Fibroblast of the conjunctiva (primary cell): ENCODE measurements at regions not wholly inside any gene's neighbourhood (a gene's known extent, or its start where the extent isn't known, plus 50 kb on each side); places are given as distances from the start of the nearest gene placed in this dataset.
A peak's percentile ranks its signal among the peaks of the same experiment; 100 is the strongest.
"Not testable (repeated sequence)": the region's sequence is repeated elsewhere in the genome, so short reads cannot be mapped to it uniquely, and the experiment has no call there.

Experiments
- DNase-seq: peaks from one replicate; pipeline ENCODE4 v3.0.0-alpha.2; 2010; ENCODE audit warnings: low read depth

DNA sequence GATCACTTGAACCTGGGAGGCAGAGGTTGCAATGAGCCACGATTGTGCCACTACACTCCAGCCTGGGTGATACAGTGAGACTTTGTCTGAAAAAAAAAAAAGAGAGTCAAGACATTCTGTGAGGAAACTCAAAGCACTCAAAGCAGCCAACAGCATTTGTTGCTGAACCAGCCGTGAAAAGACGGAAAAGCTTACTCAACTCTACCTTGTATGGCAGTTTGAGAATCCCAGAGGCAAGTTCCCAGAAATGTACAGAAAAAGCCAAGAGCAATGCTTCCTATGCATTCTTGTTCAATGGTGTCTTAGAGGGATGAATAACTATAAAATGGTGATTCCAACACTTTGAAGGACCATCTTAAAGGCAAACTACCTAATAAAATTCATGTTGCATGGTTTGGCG, 170.2 kb downstream of the HSD17B3 start:
- DNase-seq = no peak

DNA sequence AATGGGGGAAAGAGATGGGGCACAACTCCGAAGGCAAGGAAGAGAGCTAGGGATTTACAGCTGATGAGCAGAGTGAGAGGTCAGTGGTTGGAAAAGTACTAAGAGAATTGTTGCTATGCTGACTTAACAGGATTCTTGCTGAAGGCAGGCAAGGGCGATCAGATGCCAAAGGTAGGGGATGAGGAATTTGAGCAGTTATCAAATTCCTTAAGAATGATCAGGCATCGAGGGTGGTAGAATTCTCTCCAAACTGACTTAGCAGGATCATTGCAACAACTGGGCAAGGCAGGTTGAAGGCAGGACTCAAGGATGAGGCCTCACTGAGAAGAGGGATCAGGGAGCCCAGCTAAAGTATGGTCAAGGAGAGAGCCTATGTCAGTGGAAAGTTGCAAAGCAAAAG, 171.0 kb downstream of the HSD17B3 start:
- no peak for DNase-seq

DNA sequence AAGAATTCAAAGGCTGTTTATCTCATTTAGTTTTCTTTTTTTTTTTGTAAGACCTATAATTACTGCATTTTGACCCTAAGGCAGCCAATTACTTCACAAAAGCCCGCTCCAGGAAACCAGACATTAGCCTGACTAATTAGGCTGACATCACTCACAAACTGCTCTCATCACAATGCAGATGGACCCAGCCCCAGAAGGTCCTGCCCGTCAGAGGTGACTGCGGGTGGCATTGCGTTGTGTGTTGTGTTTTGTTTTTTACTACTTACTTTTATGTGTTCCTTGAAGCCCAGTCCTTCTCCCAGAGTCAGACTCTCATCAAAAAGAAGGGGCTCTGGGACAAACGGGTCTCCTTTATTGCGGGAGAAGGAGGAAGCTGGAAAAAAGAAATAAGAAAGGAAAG, 172.2 kb downstream of the HSD17B3 start:
- no peak for DNase-seq

DNA sequence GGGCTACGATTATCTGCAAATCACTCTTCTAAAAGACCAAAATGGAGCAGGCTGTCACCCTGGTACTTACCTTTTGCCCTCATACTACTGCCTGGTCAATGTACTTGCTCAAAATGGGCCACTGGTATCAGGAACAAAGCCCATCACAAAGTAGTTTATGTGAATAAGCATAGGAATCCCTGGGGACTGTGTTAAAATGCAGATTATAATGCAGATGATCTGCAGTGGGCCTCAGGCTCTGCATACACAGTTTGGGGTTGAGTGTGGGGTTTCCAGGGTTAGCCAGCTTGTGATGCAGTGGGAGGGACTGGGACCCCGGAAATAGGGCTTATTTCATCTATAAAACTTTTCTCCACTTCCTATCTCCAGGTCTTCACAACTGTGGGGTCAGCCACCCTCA, 173.1 kb downstream of the HSD17B3 start:
- no peak for DNase-seq

DNA sequence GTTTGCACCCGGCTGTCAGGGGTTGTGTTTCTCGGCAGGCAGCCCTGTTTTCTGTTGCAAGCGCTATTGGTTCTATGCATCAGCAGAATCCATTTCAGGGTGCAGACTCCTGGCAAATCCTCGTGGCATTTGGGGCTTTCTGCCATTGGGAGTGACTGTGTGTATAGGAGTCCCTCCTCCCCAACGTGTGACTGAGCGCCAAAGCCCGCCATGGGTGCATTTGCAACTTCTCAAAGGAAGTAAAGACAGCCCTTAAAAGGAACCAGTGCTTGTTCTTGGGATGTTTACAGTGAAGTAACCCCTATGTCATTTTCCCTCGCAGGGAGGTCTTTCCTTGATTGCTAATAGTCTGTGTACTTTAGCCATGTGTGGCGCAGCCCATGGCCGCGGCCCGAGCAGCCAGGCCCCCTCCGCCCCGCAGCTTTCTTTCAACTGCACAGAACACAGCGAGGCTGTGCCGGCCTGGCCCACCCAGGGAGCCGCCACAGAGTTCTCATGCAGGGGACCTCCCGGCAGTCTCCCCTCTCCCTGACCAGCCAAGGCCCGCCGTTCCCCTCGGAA, 175.6 kb downstream of the HSD17B3 start:
- DNase-seq = no peak

DNA sequence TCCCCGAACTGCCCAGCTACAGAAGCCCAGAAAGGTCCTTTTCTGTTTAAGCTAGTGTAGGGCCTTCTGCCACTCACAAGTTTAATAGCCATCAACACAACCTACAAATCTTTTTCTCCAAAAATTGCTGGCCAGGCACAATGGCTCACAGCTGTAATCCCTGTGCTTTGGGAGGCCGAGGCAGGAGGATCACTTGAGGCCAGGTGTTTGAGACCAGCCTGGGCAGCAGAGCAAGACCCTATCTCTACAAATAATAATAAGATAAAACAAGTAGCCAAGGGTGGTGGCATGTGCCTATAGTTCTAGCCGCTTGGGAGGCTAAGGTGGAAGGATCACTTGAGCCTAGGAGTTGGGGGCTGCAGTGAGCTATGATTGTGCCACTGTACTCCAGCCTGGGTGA, 176.4 kb downstream of the HSD17B3 start:
- DNase-seq = no peak

DNA sequence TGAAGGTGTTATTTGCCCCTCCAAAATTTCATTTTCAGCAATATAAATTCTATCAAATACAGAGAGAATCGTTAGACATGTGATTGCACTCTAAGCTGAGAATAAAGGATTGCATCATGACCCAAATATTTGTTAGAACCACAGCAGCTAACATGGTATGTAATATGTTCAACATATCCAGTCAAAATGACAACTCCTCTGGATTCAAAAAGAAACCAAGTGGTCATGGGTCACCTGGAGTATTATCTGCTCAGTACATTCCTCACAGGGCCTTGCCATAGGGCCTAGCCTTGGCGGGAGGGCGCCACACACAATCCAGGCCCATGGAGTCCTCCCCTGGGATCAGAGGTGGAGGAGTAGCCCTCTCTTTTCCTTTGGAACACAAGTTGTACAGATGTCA, 179.2 kb downstream of the HSD17B3 start:
- DNase-seq = peak; percentile 54

DNA sequence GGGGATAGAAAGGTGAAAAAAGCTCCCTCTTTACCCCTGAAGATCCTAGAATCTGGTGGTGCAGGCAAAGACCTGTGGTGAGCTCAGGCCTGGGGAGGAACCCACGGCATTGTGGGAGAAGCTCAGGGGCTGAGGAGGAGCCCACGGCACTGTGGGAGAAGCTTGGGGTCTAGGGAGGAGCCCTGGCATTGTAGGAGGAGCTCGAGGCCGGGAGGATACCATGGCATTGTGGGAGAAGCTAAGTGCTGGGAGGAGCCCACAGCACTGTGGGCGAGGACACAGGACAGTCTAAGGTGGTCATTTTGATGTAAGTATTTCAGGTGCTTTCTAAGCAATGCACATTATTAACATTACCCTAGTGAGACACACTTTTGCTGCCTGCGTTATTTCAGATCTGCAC, 179.7 kb downstream of the HSD17B3 start:
- DNase-seq = no peak

DNA sequence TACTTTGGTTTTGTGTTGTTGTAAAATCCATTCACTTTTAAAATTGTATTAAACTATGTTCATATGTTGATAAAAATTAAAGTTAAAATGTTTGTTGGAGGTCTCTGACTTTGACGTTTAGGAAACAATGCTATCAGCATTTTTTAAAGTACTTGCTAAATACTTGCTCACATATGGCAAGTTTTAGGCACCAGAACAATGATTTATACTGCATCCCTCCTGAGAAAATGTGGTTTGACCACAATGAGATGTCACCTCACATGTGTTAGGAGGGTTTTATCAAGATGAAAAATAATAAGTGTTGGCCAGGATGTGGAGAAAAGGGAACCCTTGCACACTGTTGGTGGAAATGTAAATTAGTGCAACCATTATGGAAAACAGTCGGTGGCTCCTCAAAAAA, 180.8 kb downstream of the HSD17B3 start:
- no peak for DNase-seq

DNA sequence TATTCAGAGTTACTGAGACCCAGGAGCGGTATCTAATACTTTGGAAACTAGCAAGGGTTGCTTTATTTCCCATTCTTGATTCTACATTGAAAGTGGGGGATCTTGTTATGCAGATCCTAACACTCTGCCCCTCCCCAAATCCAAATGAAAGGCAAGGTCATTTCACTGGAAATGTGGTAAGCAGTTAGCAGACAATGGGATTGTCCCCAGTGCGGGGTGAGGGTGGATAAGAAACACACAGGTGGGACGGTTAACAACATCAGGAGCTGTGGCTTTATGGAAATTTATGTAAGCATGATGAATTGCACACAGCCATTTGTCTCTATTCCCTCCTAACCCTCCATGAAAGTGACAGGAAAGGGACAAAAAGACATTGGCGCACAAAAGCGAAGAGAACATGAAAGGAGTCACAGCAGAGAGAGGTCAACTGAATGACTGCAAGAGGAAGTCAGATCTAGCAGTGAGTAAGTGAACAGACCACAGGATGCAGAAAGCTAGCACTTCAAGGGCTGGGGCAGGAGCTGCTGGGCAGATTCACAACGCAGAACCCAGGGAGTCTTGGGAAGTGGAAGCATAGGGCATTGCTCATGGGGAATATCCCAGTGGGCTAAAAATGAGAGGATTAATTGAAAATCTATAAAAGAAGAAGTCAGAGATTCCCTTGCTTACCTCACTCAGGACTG, 184.4 kb downstream of the HSD17B3 start:
- no peak for DNase-seq

DNA sequence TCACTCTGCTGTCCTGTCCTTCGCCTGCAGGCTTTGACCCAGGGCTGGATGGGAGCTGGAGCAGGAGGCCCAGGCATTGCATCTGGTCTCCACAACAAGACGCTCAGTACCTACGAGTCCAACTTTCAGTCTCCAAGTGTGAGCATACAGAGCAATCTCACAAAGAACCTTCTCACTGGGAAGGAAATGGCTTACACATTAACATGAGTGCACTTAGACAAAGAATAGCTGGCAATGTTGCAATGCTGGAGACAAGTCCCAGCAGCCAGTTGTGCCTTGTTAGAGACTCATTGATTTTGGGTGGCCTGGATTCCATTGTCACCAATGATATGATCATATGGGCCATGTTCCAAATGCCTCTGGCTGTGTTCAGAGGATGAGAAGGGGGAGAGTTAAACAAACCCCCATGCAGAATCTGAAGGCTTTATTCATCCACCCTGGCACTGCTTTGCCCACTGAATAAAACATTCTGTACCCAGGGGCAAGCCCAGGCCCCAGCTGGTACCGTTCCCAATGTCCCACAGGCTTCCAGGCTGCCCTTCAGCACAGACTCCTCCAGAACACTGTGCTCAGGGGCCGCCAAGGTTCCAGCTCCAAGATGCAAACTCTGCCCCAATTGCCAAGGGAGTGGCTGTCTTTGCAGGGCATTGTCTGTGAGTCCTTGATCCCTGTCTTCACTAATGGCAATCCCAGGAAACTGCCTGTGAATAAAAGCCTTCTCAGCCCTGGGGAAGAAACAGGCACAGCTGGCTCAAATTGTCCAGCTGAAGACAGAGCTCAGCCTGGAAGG, 185.5 kb downstream of the HSD17B3 start:
- DNase-seq = no peak

DNA sequence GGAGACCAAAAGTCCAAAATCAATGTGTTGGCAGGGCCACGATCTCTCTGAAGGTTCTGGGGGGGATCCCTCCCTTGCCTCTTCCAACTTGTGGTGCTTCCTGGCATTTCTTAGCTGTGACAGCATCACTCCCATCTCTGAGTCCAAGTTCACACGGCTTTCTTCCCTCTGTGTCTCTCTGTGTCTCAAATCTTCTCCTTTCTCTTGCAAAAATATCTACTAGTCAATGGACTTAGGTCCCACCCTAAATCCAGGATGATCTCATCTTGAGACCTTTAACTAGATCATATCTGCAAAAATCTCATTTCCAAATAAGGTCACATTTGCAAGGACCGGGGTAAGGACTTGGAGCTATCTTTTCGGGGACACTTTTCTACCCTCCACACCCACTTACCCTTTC, 186.1 kb downstream of the HSD17B3 start:
- no peak for DNase-seq

DNA sequence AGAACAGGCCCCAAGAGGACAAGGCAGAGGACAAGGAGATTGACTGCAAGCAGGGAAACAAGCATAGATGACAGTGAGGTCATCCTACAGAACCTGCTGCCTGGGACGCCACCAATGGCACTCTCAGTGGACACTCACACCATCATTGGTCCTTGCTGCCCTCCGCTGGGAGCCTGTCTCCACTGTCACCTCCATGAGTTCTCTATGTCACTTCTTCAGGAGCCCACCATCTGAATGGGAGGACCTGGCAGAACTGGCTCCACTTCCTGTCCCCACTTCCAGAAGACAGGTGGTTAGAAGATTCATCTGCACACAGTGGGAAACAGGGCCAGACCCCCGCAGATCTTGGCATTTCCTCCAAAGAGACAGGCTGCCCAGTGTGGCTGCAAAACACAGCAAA, 188.9 kb downstream of the HSD17B3 start:
- DNase-seq = no peak

DNA sequence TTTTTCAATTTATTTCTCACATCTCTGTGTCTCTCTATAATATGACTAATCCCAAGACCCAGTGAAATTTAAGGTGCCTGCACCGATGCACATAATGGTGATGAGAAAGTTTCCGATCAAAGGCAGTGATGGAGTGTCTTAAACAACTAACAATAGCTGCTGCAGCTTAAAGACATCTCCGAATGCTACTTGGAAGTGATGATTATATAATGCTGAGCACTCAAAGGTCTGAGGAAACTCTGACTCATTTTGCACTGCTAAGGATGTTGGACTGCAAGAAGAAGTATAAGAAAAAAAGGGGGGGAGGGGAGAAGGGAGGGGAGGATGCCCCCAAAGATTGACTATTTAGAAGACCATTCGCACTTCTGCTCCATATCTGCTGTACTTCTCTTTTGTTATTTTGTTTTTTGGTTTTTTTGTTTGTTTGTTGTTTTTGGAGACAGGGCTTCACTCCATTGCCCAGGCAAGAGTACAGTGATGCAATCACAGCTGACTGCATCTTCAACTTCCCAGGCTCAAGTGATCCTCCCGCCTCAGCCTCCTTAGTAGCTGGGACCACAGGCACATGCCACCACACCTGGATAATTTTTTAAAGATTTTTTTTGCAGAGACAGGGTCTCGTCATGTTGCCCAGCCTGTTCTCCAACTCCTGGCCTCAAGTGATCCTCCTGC, 192.2 kb downstream of the HSD17B3 start:
- DNase-seq = peak; percentile 46

DNA sequence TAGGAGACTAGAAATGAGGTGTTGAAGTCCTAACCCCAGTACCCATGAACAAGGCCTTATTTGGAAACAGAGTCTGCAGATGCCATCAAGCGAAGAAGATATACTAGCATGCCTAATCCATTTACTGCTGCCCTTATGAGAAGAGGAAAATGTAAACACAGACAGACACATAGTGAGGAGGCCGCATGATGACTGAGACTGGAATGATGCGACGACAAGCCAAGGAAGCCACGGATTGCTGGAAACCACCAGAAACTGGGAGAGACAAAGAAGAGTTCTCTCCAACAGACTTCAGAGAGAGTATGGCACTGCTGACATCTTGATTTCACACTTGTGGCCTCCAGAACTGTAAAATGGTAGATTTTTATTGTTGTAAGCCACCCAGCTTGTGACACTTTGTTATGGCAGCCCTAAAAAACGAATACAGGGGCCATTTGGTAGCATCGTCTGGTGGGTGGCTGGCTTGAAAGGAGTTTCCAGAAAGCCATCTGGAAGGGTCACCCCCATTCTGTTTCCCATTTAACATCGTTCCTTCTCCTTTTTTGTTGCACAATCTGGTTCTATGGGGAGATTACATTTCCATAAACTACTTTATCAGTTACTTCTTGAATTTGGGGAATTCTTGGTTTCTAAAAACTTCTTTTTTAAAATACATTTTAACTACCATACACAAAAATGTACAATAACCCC, 193.1 kb downstream of the HSD17B3 start:
- DNase-seq = no peak

DNA sequence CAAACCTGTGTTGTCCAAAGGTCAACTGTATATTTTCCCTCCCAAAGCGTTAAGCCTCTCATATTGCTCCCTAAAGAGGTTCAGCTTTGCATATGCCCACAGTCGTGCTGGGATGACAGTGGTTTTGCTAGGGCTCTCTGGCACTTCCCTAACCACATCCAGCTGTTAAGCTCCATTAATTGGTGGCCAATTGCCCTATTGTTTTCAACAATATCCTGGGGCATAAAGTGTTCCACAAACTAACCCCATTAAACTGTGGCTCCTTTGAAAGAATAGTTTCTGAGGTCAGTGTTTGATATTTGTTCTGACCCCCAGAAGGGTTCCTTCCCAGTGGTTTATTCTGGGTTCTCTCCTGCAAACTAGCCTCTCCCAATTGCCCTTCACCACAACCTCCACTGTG, 194.5 kb downstream of the HSD17B3 start:
- no peak for DNase-seq

DNA sequence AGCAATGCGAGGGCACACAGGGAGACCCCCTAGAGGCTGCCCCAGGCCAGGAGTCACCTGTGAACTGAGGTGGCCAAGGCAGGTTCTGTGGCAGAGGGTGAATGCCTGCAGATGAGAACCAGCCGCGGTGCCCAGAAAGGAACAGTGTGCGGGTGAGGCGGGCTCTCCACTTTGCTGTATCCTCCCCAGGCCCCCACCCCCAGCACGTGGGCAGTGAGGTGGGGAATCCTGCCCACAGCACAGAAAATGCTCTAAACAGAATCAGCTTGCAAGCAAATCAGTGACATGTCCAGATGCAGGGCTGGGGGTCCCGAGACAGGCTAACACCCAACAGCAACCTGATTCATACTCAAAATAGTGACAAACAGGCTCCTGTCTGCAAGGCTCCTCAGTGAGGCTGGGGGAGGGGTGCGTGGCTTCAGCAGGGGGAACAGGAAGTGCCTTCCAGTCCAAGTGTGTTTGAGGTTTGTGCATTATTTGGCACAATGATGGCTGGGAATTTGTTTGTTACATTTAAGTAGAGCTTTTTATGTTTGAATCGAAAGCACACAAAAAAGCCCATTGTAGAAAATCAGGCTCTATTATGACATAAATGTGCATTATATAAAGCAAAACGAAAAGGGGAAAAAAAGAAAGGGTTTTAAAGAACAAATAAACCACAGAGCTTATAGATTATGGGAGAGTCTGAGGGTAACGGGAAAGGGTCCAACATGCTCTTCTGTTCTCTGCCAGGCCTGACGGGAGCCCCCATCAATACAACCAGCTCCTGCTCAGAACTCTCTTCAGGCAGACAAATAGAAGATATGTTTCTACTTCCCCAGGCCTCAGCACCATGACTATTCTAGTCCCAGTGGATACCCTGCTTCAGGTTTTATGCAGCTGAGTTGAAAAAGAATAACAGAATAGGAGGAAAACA, 201.3 kb downstream of the HSD17B3 start:
- DNase-seq = no peak

DNA sequence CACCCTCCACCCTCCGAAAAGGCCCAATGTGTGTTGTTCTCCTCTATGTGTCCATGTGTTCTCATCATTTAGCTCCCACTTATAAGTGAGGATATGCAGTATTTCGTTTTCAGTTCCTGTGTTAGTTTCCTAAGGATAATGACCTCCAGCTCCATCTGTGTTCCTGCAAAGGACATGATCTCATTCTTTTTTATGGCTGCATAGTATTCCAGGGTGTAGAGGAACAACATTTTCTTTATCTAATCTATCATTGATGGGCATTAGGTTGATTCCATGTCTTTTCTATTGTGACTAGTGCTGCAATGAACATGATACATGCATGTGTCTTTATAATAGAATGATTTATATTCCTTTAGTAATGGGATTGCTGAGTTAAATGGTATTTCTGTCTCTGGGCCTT, 211.3 kb downstream of the HSD17B3 start:
- DNase-seq = not testable (repeated sequence)

DNA sequence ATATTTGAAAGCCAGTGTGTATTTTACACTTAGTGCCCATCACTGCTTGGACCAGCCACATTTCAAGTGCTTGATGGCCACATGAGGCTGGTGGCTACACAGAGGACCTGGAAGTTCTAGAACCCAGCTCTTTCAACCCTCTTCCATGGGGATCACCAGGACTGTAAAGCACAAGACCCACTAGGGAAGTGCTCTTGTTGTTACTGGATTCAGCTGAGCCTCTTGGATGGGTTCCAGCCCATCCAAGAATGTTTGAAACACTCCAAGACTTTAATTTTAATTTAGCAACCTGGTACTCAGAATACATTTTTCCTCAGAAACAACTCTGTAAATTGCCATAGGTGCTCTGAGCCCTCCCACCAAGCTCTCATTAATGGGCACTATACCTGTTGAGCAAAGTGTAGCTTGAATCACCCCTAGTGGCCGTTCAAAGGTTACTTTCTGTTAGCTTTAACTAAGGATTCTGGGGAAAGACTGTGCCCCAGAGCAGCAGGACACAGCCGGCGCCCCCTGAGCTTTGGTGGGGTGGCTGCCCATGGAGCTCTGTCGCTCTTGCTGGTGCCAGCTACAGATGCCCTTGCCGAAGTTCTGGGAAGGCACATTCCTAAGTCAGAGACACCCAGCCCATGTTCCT, 212.4 kb downstream of the HSD17B3 start:
- DNase-seq = no peak

DNA sequence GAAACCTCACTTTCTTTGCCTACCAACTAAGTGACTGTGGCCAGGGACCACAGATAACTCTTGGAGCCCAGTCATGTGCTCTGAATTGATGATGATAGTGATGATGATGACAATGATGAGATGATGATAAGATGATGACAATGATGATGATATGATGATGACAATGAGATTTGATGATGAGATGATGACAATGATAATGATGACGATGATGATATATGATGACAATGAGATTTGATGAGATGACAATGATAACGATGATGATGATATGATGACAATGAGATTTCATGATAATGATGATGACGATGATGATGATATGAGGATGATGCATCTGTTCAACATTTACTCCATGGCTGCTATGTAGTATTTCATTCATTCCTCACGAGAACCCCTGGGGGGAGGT, 213.0 kb downstream of the ERCC6L2 start:
- no peak for DNase-seq
